KBM-7 (cell line): ENCODE measurements at regions not wholly inside any gene's neighbourhood (a gene's known extent, or its start where the extent isn't known, plus 50 kb on each side); places are given as distances from the start of the nearest gene placed in this dataset.

Experiments
- DNase-seq: peaks from one replicate; pipeline ENCODE4 v3.0.0-alpha.2; 2015
- in situ Hi-C: fragments of 300-500 bp; cut with MboI; formaldehyde crosslinking; loops from 2 replicates; pipeline ENCODE4 v1.14.3; 2020; ENCODE audit warnings: low sequenced_read_pairs, low pct_unique_long_range_greater_than_20kb, mixed read lengths

- no peak for DNase-seq
- in situ Hi-C loops: no loop called here
Observed at GRCh38 chr10:121296378-121296777, 301.9 kb downstream of the FGFR2 start.

DNA sequence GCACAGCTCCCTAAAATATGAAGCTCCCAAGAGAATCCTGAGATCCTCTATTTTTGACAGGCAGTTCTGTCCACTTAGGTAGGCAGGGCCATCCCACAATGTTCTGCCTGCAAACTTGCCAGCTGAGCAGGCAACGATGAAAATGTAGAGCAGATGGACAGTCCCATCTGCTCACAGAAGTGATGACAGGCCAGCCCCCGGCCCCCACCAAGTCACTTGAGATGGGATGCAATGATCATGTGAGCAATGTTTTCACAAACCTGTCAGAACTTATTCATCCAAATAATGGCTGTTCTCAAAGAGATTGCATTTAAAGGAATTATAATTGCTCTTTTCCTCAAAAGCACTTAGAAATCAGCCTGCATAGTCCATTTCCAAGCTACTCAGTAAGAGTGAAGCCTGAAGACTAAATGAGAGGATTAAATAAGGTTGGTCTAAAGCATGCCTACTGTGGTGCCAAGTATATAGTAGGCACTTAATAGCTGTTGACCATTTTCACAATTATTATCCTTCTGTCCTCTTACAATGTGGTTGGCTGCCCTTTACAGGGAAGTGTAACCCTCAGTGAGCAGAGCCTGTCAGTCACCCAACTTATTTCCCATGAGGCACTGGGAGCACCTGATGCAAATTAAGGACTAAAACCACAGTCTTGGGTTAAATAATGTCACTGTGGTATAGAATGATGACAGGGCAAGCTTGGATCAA, 301.2 kb downstream of the FGFR2 start:
- in situ Hi-C loops: no loop called here
- no peak for DNase-seq

- DNase-seq: no peak
- in situ Hi-C loops: no loop called here
Observed at GRCh38 chr10:121300723-121301122, 297.5 kb downstream of the FGFR2 start.

GRCh38 chr10:121302541-121303180, 295.6 kb downstream of the FGFR2 start:
- DNase-seq: no peak
- in situ Hi-C loops: no loop called here

- no peak for DNase-seq
- in situ Hi-C loops: no loop called here
Observed at GRCh38 chr10:121303287-121303890, 294.9 kb downstream of the FGFR2 start.

DNA sequence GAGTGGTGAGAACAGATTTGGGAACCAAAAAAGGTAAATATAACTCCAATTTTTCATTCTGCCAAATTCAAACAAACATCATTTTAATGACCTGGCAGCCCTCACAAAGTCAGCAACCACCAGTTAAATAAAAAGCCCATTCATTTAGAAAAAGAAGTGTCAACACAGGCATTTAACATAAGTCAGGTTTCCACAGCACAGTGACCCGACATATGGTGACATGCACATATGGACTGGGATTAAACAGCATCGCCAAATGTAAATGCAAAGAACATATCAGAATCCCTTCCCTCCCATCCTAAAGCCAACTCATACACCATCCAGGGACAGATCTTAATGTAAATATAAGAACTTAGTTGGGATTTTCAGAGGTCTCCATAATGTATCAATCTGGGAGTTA, 293.2 kb downstream of the FGFR2 start:
- in situ Hi-C loops: no loop called here
- DNase-seq: no peak

DNA sequence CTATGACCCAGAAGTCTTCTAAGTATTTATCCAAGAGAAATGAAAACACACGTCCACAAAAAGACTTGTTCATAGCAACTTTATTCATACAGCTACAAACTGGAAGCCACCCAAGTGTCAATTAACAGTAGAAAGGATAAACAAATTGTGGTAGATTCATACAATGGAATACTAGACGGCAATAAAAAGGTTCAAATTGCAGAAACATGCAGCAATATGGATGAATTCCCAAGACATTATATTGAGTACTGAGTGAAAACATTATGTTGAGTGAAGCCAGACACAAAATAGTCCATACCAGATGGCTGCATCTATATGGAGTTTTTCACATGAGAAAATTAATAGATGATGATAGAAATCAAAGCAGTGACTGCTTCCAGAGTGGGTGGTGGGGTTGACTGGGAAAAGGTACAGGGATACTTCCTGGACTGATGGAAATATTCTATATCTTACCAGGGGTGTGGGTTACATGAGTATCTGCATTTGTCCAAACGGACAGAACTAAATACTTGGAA, 292.0 kb downstream of the FGFR2 start:
- in situ Hi-C loops: no loop called here
- no peak for DNase-seq

- in situ Hi-C loops: no loop called here
- DNase-seq: no peak
Observed at GRCh38 chr10:121307411-121307980, 290.7 kb downstream of the FGFR2 start.

GRCh38 chr10:121308020-121308419, 290.2 kb downstream of the FGFR2 start:
- no peak for DNase-seq
- in situ Hi-C loops: no loop called here

DNA sequence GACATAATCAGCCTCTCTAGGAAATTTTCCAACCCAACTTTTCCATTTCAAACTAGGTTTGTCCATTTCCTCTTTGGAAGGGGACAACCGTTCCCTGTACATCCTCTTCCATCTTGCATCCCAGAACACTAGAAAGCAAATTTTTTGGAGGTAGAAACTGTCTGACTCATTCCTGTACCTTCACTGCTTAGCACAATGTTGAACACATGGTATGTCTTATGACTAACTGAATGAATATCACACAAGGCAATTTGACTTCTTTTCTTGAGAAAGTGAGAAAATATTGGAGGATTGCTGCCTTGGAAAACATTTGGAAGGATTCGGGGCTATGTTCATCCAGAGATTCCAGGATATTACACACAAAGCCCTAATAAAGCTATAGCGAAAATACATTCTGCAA, 289.1 kb downstream of the FGFR2 start:
- no peak for DNase-seq
- in situ Hi-C loops: no loop called here

GRCh38 chr10:121310151-121310711, 288.0 kb downstream of the FGFR2 start:
- in situ Hi-C loops: no loop called here
- DNase-seq: peak; percentile 45

DNA sequence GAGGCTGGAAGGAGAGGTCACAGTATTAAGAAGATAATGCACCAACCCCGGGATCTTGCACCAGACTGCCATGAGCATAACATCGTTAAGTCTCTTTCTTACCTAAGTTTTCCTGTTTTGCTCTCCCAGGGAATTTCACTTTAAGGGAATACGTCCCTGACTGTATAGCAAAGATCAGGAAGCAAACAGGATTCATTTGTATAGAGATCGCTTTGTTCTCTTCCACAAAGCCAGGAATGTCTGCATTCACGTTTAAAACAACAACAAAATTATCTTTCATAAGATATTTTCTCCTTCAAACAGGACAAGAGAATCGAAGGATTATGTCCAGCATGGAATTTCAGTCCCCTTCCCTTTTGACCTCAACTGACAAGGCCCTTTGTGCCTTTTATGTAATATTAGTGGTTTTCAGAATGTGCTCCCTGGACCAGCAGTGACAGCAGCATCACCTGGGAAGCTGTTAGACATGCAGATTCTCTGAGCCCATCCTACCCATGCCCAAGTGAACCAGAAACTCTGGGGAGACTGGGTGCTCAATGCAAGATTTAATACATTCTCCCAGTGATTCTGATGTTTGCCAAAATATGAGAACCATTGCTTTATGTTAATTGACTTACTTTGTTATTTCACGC, 286.3 kb downstream of the FGFR2 start:
- no peak for DNase-seq
- in situ Hi-C loops: no loop called here

DNA sequence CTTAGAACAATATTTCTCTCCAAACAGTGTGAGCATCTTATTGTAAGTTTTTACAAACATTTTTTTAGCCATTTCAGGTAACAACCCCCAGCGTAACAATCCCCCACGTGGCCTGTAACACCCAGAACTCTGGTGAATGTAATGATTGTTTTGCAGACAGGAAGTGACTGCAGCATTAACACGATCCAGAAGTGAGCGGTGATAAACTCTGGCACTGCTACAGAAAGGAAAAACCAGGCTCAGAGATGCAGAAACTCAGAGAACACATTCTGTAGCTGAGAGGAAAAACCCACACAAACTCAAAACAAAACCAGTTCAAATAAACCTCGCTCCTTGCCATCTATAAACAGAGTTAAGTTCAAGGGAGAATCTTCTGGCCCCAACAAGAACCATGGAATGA, 285.7 kb downstream of the FGFR2 start:
- DNase-seq: no peak
- in situ Hi-C loops: no loop called here

DNA sequence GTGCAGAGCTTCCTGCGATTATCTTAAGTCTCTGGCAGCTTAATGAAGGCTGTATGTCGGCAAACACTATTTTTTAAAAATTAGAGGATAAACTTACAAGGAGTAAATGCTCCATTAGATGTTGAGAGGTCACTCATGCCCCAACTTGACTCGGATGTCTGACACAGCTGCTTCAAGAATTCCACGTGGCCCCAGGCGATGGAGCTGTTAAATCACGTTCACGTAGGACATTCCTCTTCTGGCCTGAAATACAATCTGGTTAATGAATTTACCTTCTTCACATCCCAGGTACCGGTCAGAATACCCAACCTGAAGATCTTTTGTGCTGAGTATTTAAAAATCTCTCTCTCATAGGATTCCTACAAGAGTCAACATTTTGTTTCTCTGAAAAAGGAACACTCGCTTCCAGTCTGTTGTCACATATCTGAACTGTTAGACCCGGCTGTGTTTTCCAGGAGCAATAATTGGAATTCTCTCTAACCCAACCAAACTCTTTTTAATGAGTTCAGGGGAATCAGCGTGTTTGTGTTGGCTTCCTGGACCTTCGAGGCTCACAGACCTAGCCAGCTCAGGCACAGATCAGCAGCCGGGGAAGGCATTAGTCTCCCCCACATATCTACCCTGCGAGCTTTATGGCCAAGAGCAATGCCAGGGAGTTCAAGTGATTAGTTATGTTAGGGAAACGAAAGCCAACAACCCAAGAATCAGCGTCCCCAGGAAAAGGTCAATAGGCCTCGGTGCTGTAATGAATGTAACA, 284.9 kb downstream of the FGFR2 start:
- no peak for DNase-seq
- in situ Hi-C loops: no loop called here

DNA sequence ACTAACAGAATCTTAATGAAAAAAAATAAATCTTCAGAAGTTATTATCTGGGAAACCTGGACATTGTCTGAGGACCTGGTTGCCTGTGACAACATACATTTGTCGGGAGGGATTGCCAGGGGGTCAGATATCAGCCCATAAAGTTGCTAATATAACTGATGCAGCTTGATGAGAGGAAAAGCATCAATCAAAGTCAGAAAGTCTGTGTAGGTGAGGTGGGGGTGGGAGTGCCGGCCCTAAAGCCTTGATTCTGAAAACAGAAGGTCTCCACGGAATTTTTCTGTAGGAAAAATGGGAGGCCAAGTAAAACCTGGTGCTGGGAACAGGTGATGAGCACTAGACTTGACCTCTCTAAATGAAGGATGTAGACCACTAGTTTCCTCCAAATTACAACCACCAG, 281.8 kb downstream of the FGFR2 start:
- DNase-seq: no peak
- in situ Hi-C loops: no loop called here

- in situ Hi-C loops: no loop called here
- no peak for DNase-seq
Observed at GRCh38 chr10:121317374-121317773, 280.9 kb downstream of the FGFR2 start.

GRCh38 chr10:121322046-121322445, 276.2 kb downstream of the FGFR2 start:
- no peak for DNase-seq
- in situ Hi-C loops: no loop called here

GRCh38 chr10:121322776-121323175, 275.5 kb downstream of the FGFR2 start:
- no peak for DNase-seq
- in situ Hi-C loops: no loop called here

- in situ Hi-C loops: no loop called here
- no peak for DNase-seq
Observed at GRCh38 chr10:121323443-121323842, 274.8 kb downstream of the FGFR2 start.
